HL-60 (cell line): ENCODE measurements at regions not wholly inside any gene's neighbourhood (a gene's known extent, or its start where the extent isn't known, plus 50 kb on each side); places are given as distances from the start of the nearest gene placed in this dataset.

Experiments used
- DNase-seq, 2 experiments: peaks; one replicate each; pipeline ENCODE4 v3.0.0-alpha.2; 2010 to 2020; ENCODE audit warnings: low read depth in 1 of 2, low spot score in 1 of 2
- H3K27ac ChIP-seq: fragments of 250-450 bp; sonication (Bioruptor Pico); replicated peaks from 2 replicates; pipeline ENCODE4 v1.5.1; 2020; ENCODE audit warnings: mild to moderate bottlenecking, moderate library complexity
- H3K27me3 ChIP-seq: fragments of 250-450 bp; sonication (Bioruptor Pico); 2 replicates; pipeline ENCODE4 v1.5.1; 2021; ENCODE audit warnings: mild to moderate bottlenecking, moderate library complexity; ENCODE audit not compliant: insufficient read depth, poor library complexity, severe bottlenecking
- H3K4me3 ChIP-seq: replicated peaks from 2 replicates; pipeline ENCODE4 v1.5.1; 2011; ENCODE audit warnings: mild to moderate bottlenecking, control low read depth, low read length; ENCODE audit not compliant: insufficient read depth
- GABPA ChIP-seq: IDR thresholded peaks from 2 replicates; pipeline ENCODE4 v1.6.1; 2012; ENCODE audit warnings: low read depth
- POLR2AphosphoS5 ChIP-seq: IDR thresholded peaks from 2 replicates; pipeline ENCODE4 v1.6.1; 2012; ENCODE audit warnings: low read depth
- SPI1 ChIP-seq: IDR thresholded peaks from 2 replicates; pipeline ENCODE4 v1.6.1; 2012; ENCODE audit warnings: low read depth, mild to moderate bottlenecking, borderline replicate concordance
- TF ChIP-seq, protein P1 (sequence below): IDR thresholded peaks from 2 replicates; pipeline ENCODE4 v1.6.1; 2012; ENCODE audit warnings: low read depth; ENCODE audit not compliant: insufficient replicate concordance
- TF ChIP-seq, protein P2 (sequence below): IDR thresholded peaks from one replicate; pipeline ENCODE4 v1.5.1; 2011; ENCODE audit warnings: low read length, control low read depth, inconsistent platforms; ENCODE audit not compliant: insufficient read depth

DNA sequence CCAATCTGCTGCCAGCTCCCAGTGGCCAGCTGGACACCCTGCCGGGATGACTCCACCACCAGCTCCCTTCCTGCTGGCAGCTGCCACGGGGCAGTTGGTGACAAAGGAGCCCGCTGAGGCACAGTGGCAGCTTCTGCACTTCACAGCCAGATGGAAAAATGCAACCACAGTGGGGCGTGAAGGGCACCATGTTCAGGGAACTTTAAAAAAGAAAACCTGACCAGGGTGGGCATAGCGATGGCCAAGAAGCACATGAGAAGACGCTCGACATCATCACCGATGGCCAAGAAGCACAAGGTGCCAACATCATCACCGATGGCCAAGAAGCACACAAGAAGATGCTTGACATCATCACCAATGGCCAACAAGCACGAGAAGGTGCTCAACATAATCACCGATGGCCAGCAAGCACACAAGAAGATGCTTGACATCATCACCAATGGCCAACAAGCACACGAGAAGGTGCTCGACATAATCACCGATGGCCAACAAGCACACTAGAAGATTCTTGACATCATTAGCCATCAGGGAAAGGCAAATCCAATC is 243.5 kb downstream of the EIPR1 start:
- Histone ChIP-seq H3K4me3 (no peak overlapping the region), H3K27me3 (no peaks in the 10 kb centered on the region), H3K27ac (no peak overlapping the region)
- DNase-seq: no peak
- TF ChIP-seq, protein P1, sequence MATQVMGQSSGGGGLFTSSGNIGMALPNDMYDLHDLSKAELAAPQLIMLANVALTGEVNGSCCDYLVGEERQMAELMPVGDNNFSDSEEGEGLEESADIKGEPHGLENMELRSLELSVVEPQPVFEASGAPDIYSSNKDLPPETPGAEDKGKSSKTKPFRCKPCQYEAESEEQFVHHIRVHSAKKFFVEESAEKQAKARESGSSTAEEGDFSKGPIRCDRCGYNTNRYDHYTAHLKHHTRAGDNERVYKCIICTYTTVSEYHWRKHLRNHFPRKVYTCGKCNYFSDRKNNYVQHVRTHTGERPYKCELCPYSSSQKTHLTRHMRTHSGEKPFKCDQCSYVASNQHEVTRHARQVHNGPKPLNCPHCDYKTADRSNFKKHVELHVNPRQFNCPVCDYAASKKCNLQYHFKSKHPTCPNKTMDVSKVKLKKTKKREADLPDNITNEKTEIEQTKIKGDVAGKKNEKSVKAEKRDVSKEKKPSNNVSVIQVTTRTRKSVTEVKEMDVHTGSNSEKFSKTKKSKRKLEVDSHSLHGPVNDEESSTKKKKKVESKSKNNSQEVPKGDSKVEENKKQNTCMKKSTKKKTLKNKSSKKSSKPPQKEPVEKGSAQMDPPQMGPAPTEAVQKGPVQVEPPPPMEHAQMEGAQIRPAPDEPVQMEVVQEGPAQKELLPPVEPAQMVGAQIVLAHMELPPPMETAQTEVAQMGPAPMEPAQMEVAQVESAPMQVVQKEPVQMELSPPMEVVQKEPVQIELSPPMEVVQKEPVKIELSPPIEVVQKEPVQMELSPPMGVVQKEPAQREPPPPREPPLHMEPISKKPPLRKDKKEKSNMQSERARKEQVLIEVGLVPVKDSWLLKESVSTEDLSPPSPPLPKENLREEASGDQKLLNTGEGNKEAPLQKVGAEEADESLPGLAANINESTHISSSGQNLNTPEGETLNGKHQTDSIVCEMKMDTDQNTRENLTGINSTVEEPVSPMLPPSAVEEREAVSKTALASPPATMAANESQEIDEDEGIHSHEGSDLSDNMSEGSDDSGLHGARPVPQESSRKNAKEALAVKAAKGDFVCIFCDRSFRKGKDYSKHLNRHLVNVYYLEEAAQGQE: no peak
- no peak for TF ChIP-seq POLR2AphosphoS5
- no peak for TF ChIP-seq SPI1
- TF ChIP-seq, protein P2, sequence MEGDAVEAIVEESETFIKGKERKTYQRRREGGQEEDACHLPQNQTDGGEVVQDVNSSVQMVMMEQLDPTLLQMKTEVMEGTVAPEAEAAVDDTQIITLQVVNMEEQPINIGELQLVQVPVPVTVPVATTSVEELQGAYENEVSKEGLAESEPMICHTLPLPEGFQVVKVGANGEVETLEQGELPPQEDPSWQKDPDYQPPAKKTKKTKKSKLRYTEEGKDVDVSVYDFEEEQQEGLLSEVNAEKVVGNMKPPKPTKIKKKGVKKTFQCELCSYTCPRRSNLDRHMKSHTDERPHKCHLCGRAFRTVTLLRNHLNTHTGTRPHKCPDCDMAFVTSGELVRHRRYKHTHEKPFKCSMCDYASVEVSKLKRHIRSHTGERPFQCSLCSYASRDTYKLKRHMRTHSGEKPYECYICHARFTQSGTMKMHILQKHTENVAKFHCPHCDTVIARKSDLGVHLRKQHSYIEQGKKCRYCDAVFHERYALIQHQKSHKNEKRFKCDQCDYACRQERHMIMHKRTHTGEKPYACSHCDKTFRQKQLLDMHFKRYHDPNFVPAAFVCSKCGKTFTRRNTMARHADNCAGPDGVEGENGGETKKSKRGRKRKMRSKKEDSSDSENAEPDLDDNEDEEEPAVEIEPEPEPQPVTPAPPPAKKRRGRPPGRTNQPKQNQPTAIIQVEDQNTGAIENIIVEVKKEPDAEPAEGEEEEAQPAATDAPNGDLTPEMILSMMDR: no peak
- no peak for TF ChIP-seq GABPA

DNA sequence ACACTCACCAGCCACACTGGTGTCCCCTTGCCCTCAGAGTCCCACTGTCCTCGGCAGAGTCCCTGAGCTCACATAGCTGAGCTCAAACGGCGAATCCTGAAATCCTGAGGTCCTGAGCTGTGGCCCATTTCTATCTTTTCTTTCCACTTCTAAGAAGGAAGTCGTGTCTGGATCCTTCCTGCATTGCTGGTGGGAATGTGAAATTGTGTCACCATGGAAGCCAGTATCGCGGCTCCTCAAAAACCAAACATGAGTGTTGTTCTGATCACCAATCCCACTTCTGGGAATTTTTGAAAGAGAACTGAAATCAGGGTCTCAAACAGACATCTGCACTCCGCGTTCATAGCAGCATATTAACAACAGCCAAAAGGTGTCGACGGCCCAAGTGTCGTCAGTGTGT is 244.7 kb downstream of the EIPR1 start:
- Histone ChIP-seq H3K27ac (no peak overlapping the region), H3K27me3 (no peaks in the 10 kb centered on the region), H3K4me3 (no peak overlapping the region)
- TF ChIP-seq, protein P2: no peak
- TF ChIP-seq POLR2AphosphoS5 (no peak), SPI1 (no peak), GABPA (no peak)
- TF ChIP-seq, protein P1: no peak
- no peak for DNase-seq

DNA sequence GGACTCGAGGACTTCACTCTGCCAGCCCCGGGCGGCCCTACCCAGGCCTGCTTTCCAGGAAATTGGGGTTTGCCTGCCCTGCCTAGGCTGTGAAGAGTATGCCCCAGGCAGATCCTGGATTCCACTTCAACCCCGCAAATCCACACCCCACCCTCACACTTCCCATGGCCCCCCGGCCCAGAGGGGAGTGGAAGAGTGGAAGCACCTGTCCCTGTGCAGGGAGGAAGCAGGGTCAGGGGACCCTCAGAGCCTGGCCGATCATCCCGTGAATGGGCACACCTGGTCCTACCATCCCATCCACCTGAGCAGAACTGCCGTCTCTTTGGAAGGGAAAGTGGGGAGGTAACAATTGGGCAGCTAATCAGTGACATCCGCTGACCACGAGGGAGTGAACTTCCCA is 245.2 kb downstream of the EIPR1 start:
- no peak for DNase-seq
- Histone ChIP-seq H3K4me3 (no peak overlapping the region), H3K27me3 (no peaks in the 10 kb centered on the region), H3K27ac (no peak overlapping the region)
- TF ChIP-seq POLR2AphosphoS5: no peak
- TF ChIP-seq, protein P1: no peak
- no peak for TF ChIP-seq SPI1
- no peak for TF ChIP-seq GABPA
- TF ChIP-seq, protein P2: no peak
